ENCODE measurements at regions not wholly inside any gene's neighbourhood (a gene's known extent, or its start where the extent isn't known, plus 50 kb on each side); places are given as distances from the start of the nearest gene placed in this dataset.
"Not testable (repeated sequence)": the region's sequence is repeated elsewhere in the genome, so short reads cannot be mapped to it uniquely, and the experiment has no call there.

DNA sequence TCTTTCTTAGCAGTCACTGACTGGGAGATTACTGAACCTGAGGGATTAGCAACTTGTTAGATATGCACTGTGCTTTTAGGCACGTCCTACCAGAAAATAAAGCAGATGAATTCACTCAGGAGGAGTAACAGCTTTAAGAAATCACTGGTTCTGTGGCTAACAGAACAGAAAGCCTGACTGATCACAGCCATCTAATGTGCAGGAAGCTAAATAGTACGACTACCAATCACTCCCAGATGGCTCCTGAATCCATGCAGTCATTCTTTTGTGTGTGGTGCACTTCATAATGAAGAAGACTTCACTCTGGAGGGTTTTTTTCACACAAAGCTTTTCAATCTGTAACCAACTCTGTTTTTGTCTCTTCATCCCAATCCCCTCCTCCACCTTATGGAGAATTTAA lies 305.3 kb upstream of the INTU start:
- Histone ChIP-seq H3K9me3 (no peaks in the 10 kb centered on the region), H3K4me3 (no peak overlapping the region), H3K36me3 (no peaks in the 10 kb centered on the region), H3K4me1 (no peaks in the 10 kb centered on the region), H3K27me3 (no peaks in the 10 kb centered on the region), H3K27ac (no peak overlapping the region)
- intact Hi-C loops (cut with DNase I): no loop called here
- TF ChIP-seq, protein P1, sequence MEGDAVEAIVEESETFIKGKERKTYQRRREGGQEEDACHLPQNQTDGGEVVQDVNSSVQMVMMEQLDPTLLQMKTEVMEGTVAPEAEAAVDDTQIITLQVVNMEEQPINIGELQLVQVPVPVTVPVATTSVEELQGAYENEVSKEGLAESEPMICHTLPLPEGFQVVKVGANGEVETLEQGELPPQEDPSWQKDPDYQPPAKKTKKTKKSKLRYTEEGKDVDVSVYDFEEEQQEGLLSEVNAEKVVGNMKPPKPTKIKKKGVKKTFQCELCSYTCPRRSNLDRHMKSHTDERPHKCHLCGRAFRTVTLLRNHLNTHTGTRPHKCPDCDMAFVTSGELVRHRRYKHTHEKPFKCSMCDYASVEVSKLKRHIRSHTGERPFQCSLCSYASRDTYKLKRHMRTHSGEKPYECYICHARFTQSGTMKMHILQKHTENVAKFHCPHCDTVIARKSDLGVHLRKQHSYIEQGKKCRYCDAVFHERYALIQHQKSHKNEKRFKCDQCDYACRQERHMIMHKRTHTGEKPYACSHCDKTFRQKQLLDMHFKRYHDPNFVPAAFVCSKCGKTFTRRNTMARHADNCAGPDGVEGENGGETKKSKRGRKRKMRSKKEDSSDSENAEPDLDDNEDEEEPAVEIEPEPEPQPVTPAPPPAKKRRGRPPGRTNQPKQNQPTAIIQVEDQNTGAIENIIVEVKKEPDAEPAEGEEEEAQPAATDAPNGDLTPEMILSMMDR (IDR thresholded peaks at IDR 0.05): no peak
- TF ChIP-seq POLR2AphosphoS5 (IDR thresholded peaks at IDR 0.05; ENCODE audit: insufficient read depth in 1 of 2, low read depth in 1 of 2) (no peak), POLR2A (IDR thresholded peaks at IDR 0.05) (no peak)
- no peak for DNase-seq (ENCODE audit: extremely low spot score in 2 of 2)

DNA sequence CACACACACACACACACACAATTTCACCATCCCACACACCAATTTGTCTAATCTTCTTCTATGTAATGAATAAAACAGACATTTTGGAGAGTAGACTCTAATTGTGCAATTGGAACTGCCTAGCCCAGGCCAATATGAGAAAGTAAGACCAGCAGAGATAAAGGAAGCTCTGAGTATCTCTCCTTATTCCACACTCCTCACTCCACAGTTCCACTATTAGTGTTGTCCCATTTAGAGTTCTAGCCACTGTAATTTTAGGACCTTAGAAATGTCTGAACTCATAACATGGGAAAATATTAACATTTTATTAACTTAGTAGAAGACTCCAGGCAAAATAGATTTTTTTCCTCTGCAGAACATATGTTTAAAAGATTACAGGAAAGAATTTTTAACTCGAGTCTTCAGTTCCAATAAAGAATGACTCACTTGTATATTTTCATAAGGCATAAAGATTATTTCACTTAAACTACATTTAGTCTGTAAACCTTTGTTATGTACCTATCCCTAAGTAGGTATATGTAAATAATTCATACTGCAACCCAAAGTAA lies 297.6 kb upstream of the INTU start:
- no peaks in the 10 kb centered on the region for H3K27me3 ChIP-seq
- intact Hi-C loops (cut with DNase I): no loop called here
- no peak overlapping the region for H3K27ac ChIP-seq
- no peaks in the 10 kb centered on the region for H3K4me1 ChIP-seq
- no peak for DNase-seq (ENCODE audit: extremely low spot score in 2 of 2)
- H3K36me3 ChIP-seq: no peaks in the 10 kb centered on the region
- no peak for TF ChIP-seq POLR2A (IDR thresholded peaks at IDR 0.05)
- TF ChIP-seq, protein P1 (IDR thresholded peaks at IDR 0.05): no peak
- no peak for TF ChIP-seq POLR2AphosphoS5 (IDR thresholded peaks at IDR 0.05; ENCODE audit: insufficient read depth in 1 of 2, low read depth in 1 of 2)
- no peaks in the 10 kb centered on the region for H3K9me3 ChIP-seq
- H3K4me3 ChIP-seq: no peak overlapping the region

DNA sequence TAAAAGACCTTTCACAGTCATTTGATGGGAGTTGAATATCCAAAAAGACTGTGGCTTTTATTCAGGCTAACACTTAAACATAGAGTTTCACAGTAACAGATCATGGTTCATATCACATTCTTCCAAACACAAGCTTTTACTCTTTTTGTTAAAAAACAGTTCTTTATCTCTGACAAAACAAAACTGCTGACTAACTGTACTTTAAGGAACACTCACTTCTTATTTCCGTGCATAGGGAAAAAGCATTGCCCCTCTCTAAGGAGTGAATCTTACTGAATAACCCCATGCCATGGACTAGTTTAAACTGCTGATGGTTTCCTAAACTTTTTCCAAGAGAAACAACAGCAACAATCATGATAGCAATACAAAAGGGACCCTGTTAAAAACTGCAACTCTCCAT lies 297.0 kb upstream of the INTU start:
- TF ChIP-seq, protein P1 (IDR thresholded peaks at IDR 0.05): no peak
- no peak for TF ChIP-seq POLR2A (IDR thresholded peaks at IDR 0.05)
- no peaks in the 10 kb centered on the region for H3K4me1 ChIP-seq
- H3K9me3 ChIP-seq: no peaks in the 10 kb centered on the region
- DNase-seq (ENCODE audit: extremely low spot score in 2 of 2): no peak
- H3K27ac ChIP-seq: no peak overlapping the region
- intact Hi-C loops (cut with DNase I): no loop called here
- H3K4me3 ChIP-seq: no peak overlapping the region
- no peaks in the 10 kb centered on the region for H3K27me3 ChIP-seq
- H3K36me3 ChIP-seq: no peaks in the 10 kb centered on the region

DNA sequence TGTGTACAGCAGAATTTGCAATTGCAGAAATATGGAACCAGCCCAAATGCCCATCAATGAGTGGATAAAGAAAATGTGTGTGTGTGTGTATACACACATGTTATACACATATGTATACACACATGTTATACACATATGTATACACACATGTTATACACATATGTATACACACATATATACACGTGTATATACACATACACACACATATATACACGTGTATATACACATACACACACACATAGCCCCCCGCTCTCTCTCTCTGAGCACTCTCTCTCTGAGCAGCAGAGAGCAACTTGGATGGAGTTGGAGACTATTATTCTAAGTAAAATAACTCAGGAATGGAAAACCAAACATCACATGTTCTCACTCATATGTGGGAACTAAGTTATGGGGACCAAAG lies 289.6 kb upstream of the INTU start:
- H3K9me3 ChIP-seq; H3K36me3 ChIP-seq; H3K27me3 ChIP-seq; H3K27ac ChIP-seq; H3K4me1 ChIP-seq; H3K4me3 ChIP-seq; intact Hi-C loops (cut with DNase I); DNase-seq (ENCODE audit: extremely low spot score in 2 of 2): not testable (repeated sequence)

DNA sequence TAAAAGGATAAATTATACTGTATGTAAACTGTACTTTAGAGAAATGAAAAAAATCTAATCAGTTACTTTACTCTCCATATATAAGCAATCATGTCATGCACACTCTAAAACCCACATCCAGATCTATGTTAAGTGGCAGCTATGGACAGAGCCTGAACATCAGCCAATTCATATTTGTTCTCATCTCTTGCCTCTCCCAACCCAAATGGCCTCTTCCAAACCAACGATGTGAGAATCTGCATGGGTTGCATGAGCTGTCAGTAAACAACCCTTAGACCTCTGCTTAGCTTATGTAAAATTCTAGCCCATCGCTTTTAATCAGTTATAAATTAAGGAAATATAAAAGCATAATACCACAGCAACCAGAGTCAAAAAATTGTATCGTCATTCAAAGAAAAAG lies 288.7 kb upstream of the INTU start:
- H3K27ac ChIP-seq: no peak overlapping the region
- H3K27me3 ChIP-seq: no peaks in the 10 kb centered on the region
- TF ChIP-seq, protein P1 (IDR thresholded peaks at IDR 0.05): no peak
- TF ChIP-seq POLR2AphosphoS5 (IDR thresholded peaks at IDR 0.05; ENCODE audit: insufficient read depth in 1 of 2, low read depth in 1 of 2) (no peak), POLR2A (IDR thresholded peaks at IDR 0.05) (no peak)
- H3K4me1 ChIP-seq: no peaks in the 10 kb centered on the region
- no peaks in the 10 kb centered on the region for H3K9me3 ChIP-seq
- DNase-seq (ENCODE audit: extremely low spot score in 2 of 2): no peak
- no peak overlapping the region for H3K4me3 ChIP-seq
- intact Hi-C loops (cut with DNase I): no loop called here
- no peaks in the 10 kb centered on the region for H3K36me3 ChIP-seq

DNA sequence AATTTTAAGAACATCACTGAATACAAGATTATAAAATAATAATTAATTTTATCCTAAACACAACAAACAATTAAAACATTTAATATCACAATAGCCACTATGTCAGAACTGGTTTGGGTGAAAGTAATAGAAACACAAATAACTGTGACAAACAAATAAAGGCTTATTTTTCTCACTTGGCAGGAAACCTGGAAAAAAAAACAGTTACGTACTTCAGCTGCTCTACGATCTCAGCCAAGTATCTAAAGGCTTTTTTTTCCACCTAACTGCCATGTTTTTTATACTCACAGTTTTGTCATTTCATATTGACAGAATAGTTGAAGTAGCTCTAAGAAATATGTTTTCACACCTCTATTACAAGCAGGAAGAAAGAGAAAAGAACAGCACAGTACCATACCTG lies 284.8 kb upstream of the INTU start:
- no peaks in the 10 kb centered on the region for H3K4me1 ChIP-seq
- DNase-seq (ENCODE audit: extremely low spot score in 2 of 2): no peak
- H3K36me3 ChIP-seq: no peaks in the 10 kb centered on the region
- no peaks in the 10 kb centered on the region for H3K9me3 ChIP-seq
- no peak overlapping the region for H3K27ac ChIP-seq
- no peak overlapping the region for H3K4me3 ChIP-seq
- intact Hi-C loops (cut with DNase I): no loop called here
- TF ChIP-seq POLR2A (IDR thresholded peaks at IDR 0.05): no peak
- TF ChIP-seq POLR2AphosphoS5 (IDR thresholded peaks at IDR 0.05; ENCODE audit: insufficient read depth in 1 of 2, low read depth in 1 of 2): no peak
- TF ChIP-seq, protein P1 (IDR thresholded peaks at IDR 0.05): no peak
- no peaks in the 10 kb centered on the region for H3K27me3 ChIP-seq
